ENCODE measurements at regions not wholly inside any gene's neighbourhood (a gene's known extent, or its start where the extent isn't known, plus 50 kb on each side); places are given as distances from the start of the nearest gene placed in this dataset.

- TF ChIP-seq CTCF (IDR thresholded peaks at IDR 0.05; ENCODE audit: low read length) (no peak), EZH2 (IDR thresholded peaks at IDR 0.05; ENCODE audit: borderline replicate concordance, low read length) (no peak)
Observed at GRCh38 chr13:78881751-78882150, 222.8 kb upstream of the OBI1 start.
